Kidney capillary endothelial cell (primary cell): ENCODE measurements at regions not wholly inside any gene's neighbourhood (a gene's known extent, or its start where the extent isn't known, plus 50 kb on each side); places are given as distances from the start of the nearest gene placed in this dataset.
A peak's percentile ranks its signal among the peaks of the same experiment; 100 is the strongest.
"Not testable (repeated sequence)": the region's sequence is repeated elsewhere in the genome, so short reads cannot be mapped to it uniquely, and the experiment has no call there.

Experiments
- DNase-seq: peaks from one replicate; pipeline ENCODE4 v3.0.0-alpha.2; 2018; ENCODE audit warnings: low spot score

- not testable (repeated sequence) for DNase-seq
Measured at GRCh38 chr12:77216136-77216535, 150.8 kb upstream of the E2F7 start.

- DNase-seq, result no peak
Measured at GRCh38 chr12:77214136-77214535, 148.8 kb upstream of the E2F7 start.

- peak; percentile 61 for DNase-seq
Measured at GRCh38 chr12:77213319-77213718, 147.9 kb upstream of the E2F7 start.

GRCh38 chr12:77210724-77211123, 145.4 kb upstream of the E2F7 start:
- DNase-seq, result no peak

- no peak for DNase-seq
Measured at GRCh38 chr12:77204083-77204482, 138.7 kb upstream of the E2F7 start.

- DNase-seq, result no peak
Measured at GRCh38 chr12:77202457-77203060, 137.2 kb upstream of the E2F7 start.

- DNase-seq, result no peak
Measured at GRCh38 chr12:77189901-77190416, 124.6 kb upstream of the E2F7 start.

GRCh38 chr12:77189458-77189857, 124.1 kb upstream of the E2F7 start:
- no peak for DNase-seq

GRCh38 chr12:77179515-77179914, 114.1 kb upstream of the E2F7 start:
- no peak for DNase-seq

GRCh38 chr12:77167801-77168200, 102.4 kb upstream of the E2F7 start:
- DNase-seq, result no peak

GRCh38 chr12:77166696-77167095, 101.3 kb upstream of the E2F7 start:
- DNase-seq, result no peak

- DNase-seq, result no peak
Measured at GRCh38 chr12:77163074-77164038, 98.0 kb upstream of the E2F7 start.

- no peak for DNase-seq
Measured at GRCh38 chr12:77161944-77162343, 96.6 kb upstream of the E2F7 start.

GRCh38 chr12:77160931-77161330, 95.6 kb upstream of the E2F7 start:
- DNase-seq, result no peak

- no peak for DNase-seq
Measured at GRCh38 chr12:77153706-77154105, 88.3 kb upstream of the E2F7 start.

- peak; percentile 21 for DNase-seq
Measured at GRCh38 chr12:77152623-77153193, 87.3 kb upstream of the E2F7 start.

- DNase-seq, result no peak
Measured at GRCh38 chr12:77151030-77151429, 85.7 kb upstream of the E2F7 start.

- no peak for DNase-seq
Measured at GRCh38 chr12:77133566-77133965, 68.2 kb upstream of the E2F7 start.

GRCh38 chr12:77131977-77132490, 66.7 kb upstream of the E2F7 start:
- DNase-seq, result no peak

GRCh38 chr12:77130193-77130592, 64.8 kb upstream of the E2F7 start:
- no peak for DNase-seq

- no peak for DNase-seq
Measured at GRCh38 chr12:77124767-77125166, 59.4 kb upstream of the E2F7 start.

- no peak for DNase-seq
Measured at GRCh38 chr12:77122661-77123060, 57.3 kb upstream of the E2F7 start.

- peak; percentile 97 for DNase-seq
Measured at GRCh38 chr12:77122236-77122635, 56.9 kb upstream of the E2F7 start.
